ENCODE measurements at regions not wholly inside any gene's neighbourhood (a gene's known extent, or its start where the extent isn't known, plus 50 kb on each side); places are given as distances from the start of the nearest gene placed in this dataset.
"Not testable (repeated sequence)": the region's sequence is repeated elsewhere in the genome, so short reads cannot be mapped to it uniquely, and the experiment has no call there.

- not testable (repeated sequence) for TF ChIP-seq CTCF (IDR thresholded peaks at IDR 0.05; ENCODE audit: poor library complexity); EZH2 (IDR thresholded peaks at IDR 0.05; ENCODE audit: borderline replicate concordance)
Measured at GRCh38 chrX:112181361-112181760, 98.8 kb upstream of the TRPC5 start.

Measured in hepatocyte (in vitro differentiated cells).